GM19023 (cell line): ENCODE measurements at regions not wholly inside any gene's neighbourhood (a gene's known extent, or its start where the extent isn't known, plus 50 kb on each side); places are given as distances from the start of the nearest gene placed in this dataset.
"Not testable (repeated sequence)": the region's sequence is repeated elsewhere in the genome, so short reads cannot be mapped to it uniquely, and the experiment has no call there.

Experiments used
- ATAC-seq: cut with Tn5 transposase; IDR thresholded peaks from one replicate; pipeline ENCODE4 v1.9.1; 2021; ENCODE audit warnings: mild to moderate bottlenecking, moderate library complexity; ENCODE audit not compliant: unreplicated experiment

DNA sequence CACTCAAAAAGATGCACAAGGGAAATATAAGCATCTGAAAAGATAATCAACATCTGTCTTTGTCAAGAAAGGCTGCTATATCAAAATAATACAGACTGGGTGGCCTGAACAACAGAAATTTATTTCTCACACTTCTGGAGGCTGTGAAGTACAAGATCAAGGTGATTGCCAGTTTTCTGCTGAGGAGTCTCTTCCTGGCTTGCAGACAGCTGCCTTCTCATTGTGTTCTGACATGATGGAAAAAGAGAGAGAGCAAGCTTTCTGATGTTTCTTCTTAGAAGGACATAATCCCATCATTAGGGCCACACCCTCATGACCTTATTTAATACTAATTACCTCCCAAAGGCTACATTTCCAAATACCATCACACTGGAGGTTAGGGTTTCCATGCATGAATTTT lies 1573.3 kb downstream of the SI start:
- no peak for ATAC-seq

DNA sequence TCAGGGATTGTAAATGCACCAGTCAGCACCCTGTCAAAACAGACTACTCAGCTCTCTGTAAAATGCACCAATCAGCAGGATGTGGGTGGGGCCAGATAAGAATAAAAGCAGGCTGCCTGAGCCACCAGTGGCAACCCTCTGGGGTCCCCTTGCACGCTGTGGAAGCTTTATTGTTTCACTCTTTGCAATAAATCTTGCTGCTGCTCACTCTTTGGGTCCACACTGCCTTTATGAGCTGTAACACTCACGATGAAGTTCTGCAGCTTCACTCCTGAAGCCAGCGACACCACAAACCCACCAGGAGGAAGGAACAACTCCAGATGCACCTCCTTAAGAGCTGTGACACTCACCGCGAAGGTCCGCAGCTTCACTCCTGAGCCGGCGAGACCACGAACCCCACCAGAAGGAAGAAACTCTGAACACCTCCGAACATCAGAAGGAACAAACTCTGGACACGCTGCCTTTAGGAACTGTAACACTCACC lies 1578.5 kb downstream of the SI start:
- not testable (repeated sequence) for ATAC-seq

GRCh38 chr3:163498842-163499735 lies 1579.2 kb downstream of the SI start:
- ATAC-seq, result not testable (repeated sequence)

- ATAC-seq, result no peak
Measured at GRCh38 chr3:163491714-163492113, 1586.6 kb downstream of the SI start.

DNA sequence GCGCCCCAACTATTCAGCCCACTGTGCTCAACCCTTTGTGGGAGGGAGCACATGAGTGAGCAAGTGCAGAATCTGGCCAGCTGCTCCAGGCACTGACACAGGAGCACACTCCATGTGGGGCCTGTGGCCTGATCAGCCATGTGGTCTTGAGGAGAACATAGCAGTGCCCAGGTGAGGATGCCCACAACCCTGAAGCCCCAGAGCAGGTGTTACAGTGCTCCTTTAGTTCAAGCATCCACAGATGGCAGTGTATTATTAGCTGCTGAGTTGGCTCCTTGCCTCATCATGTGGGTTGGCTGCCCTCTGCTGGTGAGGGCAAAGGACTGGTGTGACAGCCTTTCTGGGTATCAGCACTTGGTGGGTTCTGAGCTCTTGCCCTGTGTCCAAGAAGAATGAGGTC lies 1588.2 kb downstream of the SI start:
- peak; percentile 72 for ATAC-seq

- ATAC-seq, result no peak
Measured at GRCh38 chr3:163482695-163483094, 1595.6 kb downstream of the SI start.

DNA sequence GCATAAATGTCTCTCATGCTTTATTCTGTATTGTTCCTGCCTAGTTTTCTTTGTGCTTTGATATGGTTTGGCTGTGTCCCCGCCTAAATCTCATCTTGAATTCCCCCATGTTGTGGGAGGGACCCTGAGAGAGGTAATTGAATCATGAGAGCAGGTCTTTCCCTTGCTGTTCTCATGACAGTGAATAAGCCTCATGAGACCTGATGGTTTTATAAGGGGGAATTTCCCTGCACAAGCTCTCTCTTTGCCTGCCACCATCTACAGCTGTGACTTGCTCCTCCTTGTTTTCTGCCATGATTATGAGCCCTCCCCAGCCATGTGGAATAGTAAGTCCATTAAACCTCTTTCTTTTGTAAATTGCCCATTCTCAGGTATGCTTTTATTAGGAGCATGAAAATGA lies 1596.6 kb downstream of the SI start:
- ATAC-seq, result no peak

GRCh38 chr3:163476179-163476578 lies 1602.1 kb downstream of the SI start:
- ATAC-seq, result no peak

DNA sequence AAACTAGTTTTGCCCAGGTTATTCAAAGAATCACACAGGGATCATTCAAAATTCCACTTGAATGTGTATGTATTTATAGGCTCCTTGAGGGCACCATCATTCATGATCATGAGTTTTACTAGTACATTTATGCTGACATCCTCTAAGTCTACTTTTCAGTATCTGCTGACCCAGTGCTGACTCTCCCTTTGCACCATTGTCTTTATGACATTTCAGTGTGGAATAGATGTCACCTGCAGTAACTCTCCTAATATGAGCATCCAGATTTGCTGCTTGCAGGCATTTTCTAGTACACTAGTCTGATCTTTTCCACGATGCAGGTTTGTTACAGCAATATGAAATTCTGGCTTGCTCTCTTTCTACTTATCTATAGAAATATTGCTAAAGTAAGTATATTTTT lies 1603.5 kb downstream of the SI start:
- no peak for ATAC-seq

DNA sequence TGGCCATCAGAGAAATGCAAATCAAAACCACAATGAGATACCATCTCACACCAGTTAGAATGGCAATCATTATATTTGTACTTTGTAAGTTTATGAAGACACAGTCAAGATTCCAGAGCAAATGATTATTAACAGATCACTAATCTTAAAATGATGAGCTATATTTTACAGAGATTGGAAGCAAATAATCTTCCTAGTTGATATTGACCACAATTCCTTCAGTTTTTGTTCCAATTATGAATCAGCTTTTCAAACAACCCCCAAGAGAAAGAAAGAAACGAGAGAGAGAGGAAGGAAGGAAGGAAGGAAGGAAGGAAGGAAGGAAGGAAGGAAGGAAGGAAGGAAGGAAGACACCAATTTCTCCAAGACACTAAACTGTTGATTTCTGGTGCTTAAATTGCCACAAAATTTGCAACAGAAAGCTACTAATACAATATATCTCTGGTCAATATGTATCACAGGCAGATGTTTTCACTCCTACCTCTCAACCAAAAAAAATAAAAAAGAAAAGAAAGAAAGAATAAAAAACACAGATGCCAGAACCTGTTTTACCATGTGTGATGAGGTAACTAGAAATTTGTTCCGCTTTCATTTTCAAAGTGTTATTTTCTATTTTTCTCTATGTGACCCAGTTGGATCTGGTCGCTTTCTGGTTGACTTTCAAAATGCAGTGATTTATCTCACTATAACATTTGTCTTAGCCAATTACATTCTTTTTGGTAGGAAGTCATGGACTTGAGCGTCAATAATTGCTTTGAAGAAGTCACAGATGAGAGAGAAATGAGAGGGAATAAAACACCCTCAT lies 1609.6 kb downstream of the SI start:
- no peak for ATAC-seq

- ATAC-seq, result no peak
Measured at GRCh38 chr3:163462446-163462845, 1615.8 kb downstream of the SI start.

- no peak for ATAC-seq
Measured at GRCh38 chr3:163450698-163451097, 1627.6 kb downstream of the SI start.

DNA sequence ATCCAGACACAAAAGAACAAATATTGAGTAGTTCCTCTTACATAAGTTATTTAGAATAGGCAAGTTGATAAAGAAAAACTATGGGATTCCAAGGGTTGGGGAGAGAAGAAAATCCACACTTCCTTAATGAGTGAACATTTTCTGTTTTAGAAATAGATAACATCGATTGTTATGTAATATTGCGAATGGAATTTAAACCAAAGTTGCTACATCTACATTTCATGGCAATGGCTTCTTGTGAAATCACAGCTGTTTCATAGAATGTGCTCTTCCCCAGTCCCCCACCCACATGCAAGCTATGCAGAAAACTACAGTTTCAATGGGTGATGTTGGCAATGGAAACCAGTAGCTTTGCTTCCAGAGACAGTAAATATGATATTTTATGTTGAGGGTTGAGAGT lies 1639.5 kb downstream of the SI start:
- no peak for ATAC-seq

DNA sequence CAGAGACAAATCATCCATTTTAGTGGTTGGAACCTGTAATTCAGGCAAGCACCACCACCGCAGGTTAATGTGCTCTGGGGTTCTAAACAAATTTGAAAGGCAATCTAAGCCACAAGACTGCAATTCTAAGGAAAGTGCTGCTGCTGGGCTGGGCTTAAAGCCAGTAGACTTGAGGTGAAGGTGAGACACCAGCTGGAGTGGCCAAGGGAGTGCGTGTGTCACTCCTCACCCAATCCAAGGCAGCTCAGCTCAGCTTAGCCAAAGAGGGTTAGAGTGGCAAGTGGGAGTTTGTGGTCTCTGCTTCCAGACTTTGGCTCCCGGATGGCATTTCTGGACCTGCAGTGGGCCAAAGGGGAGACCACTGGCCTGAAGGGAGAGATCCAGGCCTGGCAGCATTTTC lies 1655.6 kb downstream of the SI start:
- no peak for ATAC-seq

DNA sequence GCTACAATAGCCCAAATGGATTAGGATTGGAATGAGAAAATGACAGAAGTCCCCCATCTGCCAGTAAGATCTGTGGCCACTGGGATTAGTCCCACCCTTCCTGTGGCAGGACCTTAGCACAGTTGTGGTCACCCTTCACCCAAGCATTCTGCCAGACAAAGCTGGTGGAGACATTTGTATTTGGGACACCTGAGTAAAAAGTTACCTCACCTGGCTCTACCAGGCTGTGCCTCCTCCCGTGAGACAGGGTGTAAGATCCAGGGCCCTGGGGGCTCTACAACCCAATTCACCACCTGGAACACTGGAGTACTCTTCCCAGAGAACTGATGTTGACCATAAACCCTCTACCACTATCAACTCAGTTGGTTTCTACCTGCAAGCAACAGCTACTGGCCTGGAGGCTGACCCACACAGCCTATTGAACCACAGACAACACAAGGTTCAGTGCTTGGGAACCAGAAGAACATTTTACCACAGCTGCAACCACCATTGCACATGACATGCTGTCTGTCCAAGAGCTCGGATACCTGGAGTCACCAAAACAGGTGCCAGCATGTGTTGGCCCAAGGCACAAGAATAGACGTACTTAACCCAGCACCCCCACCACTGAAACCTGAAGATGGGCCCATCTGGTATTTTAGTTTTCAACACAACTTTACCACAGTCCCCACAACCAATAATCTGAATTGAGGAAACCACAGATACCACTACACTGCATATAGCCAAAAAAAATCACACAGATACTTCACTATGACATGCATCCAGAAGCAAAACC lies 1686.7 kb downstream of the SI start:
- ATAC-seq, result no peak

GRCh38 chr3:163384383-163384782 lies 1693.9 kb downstream of the SI start:
- no peak for ATAC-seq

- ATAC-seq, result no peak
Measured at GRCh38 chr3:163382183-163382582, 1696.1 kb downstream of the SI start.

- no peak for ATAC-seq
Measured at GRCh38 chr3:163368168-163368567, 1710.1 kb downstream of the SI start.

DNA sequence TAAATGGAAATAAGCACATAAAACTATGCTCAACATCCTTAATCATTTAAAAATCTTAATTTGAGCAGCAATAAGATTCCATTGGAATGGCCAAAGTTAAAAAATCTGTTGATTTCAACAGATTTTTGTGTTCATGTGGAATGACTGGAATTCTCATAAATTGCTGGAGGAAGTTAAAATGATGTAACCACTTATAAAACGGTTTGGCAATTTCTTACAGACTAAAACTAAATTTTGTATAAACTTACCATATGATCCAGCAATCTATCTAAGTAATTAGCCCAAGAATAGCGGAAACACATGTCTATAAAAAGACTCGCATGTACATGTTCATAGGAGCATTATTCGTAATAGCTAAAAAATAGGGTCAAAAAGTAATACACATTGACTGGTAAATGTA lies 1713.6 kb downstream of the SI start:
- no peak for ATAC-seq

DNA sequence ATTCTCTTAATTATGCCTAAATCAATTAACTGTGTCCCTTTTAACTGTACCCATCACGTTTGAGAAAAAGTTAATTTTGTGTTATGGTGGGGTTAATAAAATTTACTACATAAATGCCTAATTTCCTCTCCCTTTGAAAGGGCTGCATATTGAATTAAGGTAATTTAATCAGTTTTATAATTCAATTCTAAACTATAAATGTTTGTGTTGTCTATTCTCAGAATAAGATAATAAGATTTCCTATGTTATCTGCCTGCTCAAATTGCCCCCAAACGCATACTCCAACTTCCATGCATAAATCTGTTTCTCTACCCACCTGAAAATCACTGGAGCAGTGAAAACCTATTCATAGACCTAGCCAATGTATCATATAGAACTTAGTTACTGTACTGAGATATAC lies 1716.1 kb downstream of the SI start:
- ATAC-seq, result no peak

GRCh38 chr3:163361357-163361878 lies 1716.9 kb downstream of the SI start:
- not testable (repeated sequence) for ATAC-seq
